ENCODE measurements at regions not wholly inside any gene's neighbourhood (a gene's known extent, or its start where the extent isn't known, plus 50 kb on each side); places are given as distances from the start of the nearest gene placed in this dataset.

DNA sequence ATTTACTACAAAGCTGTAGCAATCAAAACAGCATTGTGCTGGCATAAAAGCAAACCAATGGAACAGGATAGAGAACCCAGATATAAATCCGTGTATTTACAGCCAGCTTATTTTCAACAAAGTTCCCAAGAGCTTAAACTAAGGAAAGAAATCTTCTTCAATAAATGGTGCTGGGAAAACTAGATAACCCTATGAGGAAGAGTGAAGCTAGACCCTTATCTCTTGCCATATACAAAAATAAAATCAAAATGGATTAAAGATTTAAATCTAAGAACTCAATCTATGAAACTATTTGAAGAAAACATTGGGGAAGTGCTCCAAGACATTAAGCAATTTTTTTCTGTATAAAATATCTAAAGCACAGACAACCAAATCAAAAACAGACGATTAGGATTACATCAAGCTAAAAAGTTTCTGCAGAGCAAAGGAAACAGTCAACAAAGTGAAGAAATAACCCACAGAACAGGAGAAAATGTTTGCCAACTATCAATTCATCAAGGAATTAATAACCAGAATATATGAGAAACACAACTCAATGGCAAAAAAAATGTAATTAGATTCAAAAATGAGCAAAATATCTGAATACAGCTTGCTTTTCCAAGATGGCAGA lies 480.7 kb downstream of the LMO7 start:
- Histone ChIP-seq H3K27me3 (ENCODE audit: insufficient read depth, low read length) (no peaks in the 10 kb centered on the region), H4K5ac (ENCODE audit: insufficient read length, low read depth, low read length) (no peak overlapping the region), H2AK5ac (ENCODE audit: insufficient read length, low read length) (no peak overlapping the region), H3K79me1 (ENCODE audit: insufficient read depth, low read depth, low read length, poor library complexity, severe bottlenecking) (no peaks in the 10 kb centered on the region), H2BK120ac (ENCODE audit: low read depth, low read length, poor library complexity, severe bottlenecking) (no peak overlapping the region), H2BK20ac (ENCODE audit: low read depth, low read length, poor library complexity, severe bottlenecking) (no peak overlapping the region), H2BK15ac (ENCODE audit: low read depth, low read length) (no peak overlapping the region), H3K23ac (ENCODE audit: insufficient read length, low read depth, low read length) (no peak overlapping the region), H3K23me2 (ENCODE audit: insufficient read length, low read depth, low read length, poor library complexity, severe bottlenecking) (no peaks in the 10 kb centered on the region), H4K20me1 (ENCODE audit: control insufficient read depth, insufficient read depth, insufficient read length) (no peaks in the 10 kb centered on the region), H3K9me3 (ENCODE audit: control insufficient read depth, low read depth, low read length) (no peaks in the 10 kb centered on the region), H2AFZ (ENCODE audit: low read length) (no peak overlapping the region), H3K27ac (ENCODE audit: insufficient read length, low read depth, low read length) (no peak overlapping the region), H3K79me2 (ENCODE audit: insufficient read depth, low read length) (no peaks in the 10 kb centered on the region), H3K9ac (ENCODE audit: extremely low read depth, insufficient read length, low read length) (no peak overlapping the region), H3K18ac (ENCODE audit: insufficient read length, low read depth, low read length) (no peak overlapping the region), H3K14ac (ENCODE audit: insufficient read depth, low read length) (no peak overlapping the region), H4K8ac (replicated peaks; ENCODE audit: insufficient read length, low read depth, low read length) (no peak overlapping the region), H4K91ac (ENCODE audit: insufficient read length, low read depth, low read length) (no peak overlapping the region), H3K4ac (ENCODE audit: low read depth, low read length) (no peak overlapping the region), H2BK12ac (ENCODE audit: insufficient read length, low read depth, low read length) (no peak overlapping the region), H3K4me2 (ENCODE audit: insufficient read depth, insufficient read length, low read length) (no peak overlapping the region), H2BK5ac (ENCODE audit: insufficient read length, low read length) (no peak overlapping the region), H3K4me1 (ENCODE audit: insufficient read depth, low read length) (no peaks in the 10 kb centered on the region), H3K56ac (ENCODE audit: insufficient read length, low read depth, low read length) (no peak overlapping the region), H3T11ph (ENCODE audit: low read length) (no peak overlapping the region)
- TF ChIP-seq, protein P1, sequence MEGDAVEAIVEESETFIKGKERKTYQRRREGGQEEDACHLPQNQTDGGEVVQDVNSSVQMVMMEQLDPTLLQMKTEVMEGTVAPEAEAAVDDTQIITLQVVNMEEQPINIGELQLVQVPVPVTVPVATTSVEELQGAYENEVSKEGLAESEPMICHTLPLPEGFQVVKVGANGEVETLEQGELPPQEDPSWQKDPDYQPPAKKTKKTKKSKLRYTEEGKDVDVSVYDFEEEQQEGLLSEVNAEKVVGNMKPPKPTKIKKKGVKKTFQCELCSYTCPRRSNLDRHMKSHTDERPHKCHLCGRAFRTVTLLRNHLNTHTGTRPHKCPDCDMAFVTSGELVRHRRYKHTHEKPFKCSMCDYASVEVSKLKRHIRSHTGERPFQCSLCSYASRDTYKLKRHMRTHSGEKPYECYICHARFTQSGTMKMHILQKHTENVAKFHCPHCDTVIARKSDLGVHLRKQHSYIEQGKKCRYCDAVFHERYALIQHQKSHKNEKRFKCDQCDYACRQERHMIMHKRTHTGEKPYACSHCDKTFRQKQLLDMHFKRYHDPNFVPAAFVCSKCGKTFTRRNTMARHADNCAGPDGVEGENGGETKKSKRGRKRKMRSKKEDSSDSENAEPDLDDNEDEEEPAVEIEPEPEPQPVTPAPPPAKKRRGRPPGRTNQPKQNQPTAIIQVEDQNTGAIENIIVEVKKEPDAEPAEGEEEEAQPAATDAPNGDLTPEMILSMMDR (conservative IDR thresholded peaks at IDR 0.05), result no peak
- no peak for DNase-seq
- Mint-ChIP-seq H3K9me3 (peaks cover 3 to 12% of the 10 kb centered on the region in 2 experiments; a peak in 4 of 5 replicates), H3K4me1 (no peaks in the 10 kb centered on the region), H3K27ac (no peak overlapping the region; a peak in 1 of 7 replicates), H3K4me3 (no peak overlapping the region), H3K36me3 (ENCODE audit: insufficient read depth in 1 of 3, low read depth in 3 of 3) (peaks cover 0 to 3% (median 0%) of the 10 kb centered on the region in 3 experiments; a peak in 1 of 7 replicates), H3K27me3 (ENCODE audit: low read depth) (no peaks in the 10 kb centered on the region)
- WGBS (ENCODE audit: extremely low coverage, insufficient read length, low lambda C conversion rate), result no CpG with 5 or more reads among the region's 2 CpGs
